Naive thymus-derived CD4-positive, alpha-beta T cell (primary cell): ENCODE measurements at regions not wholly inside any gene's neighbourhood (a gene's known extent, or its start where the extent isn't known, plus 50 kb on each side); places are given as distances from the start of the nearest gene placed in this dataset.
"Not testable (repeated sequence)": the region's sequence is repeated elsewhere in the genome, so short reads cannot be mapped to it uniquely, and the experiment has no call there.

Experiments
- ATAC-seq: fragments of 150-1000 bp; cut with Tn5 transposase; 2 replicates; pipeline ENCODE4 v1.10.0; 2021; ENCODE audit warnings: mild to moderate bottlenecking, moderate library complexity
- CTCF ChIA-PET: fragments of 350-600 bp; sonication (Branson Sonifier 250); formaldehyde crosslinking; loops from one replicate; lab custom pipeline; 2021; ENCODE audit warnings: antibody characterized with exemption; lab: Charles Lee
- POLR2A ChIA-PET: fragments of 350-600 bp; sonication (Branson Sonifier 250); formaldehyde crosslinking; loops from one replicate; lab custom pipeline; 2021; ENCODE audit warnings: antibody characterized with exemption, inconsistent platforms; lab: Charles Lee
- DNase-seq, 9 donors: peaks; one replicate each; pipeline versions ENCODE4 v3.0.0 to v3.0.0-alpha.2; 2020 to 2022; ENCODE audit warnings: mixed read lengths in 1 of 9
- H3K27ac ChIP-seq: one replicate; pipeline ENCODE4 v1.7.0; 2013; ENCODE audit warnings: mild to moderate bottlenecking, low read depth, low read length, moderate library complexity
- H3K27me3 ChIP-seq, 2 donors: one replicate each; pipeline ENCODE4 v1.7.0; 2013; ENCODE audit warnings: low read length in 2 of 2, mild to moderate bottlenecking in 2 of 2, moderate library complexity in 2 of 2; ENCODE audit not compliant: control insufficient read depth in 2 of 2, insufficient read depth in 2 of 2
- H3K36me3 ChIP-seq, 3 experiments: 1 replicate in 2 of 3; 2 replicates in 1 of 3; pipeline ENCODE4 v1.7.0; 2013; ENCODE audit warnings: low read length in 3 of 3, mild to moderate bottlenecking in 3 of 3, moderate library complexity in 1 of 3; ENCODE audit not compliant: insufficient read depth in 3 of 3, control insufficient read depth in 2 of 3
- H3K4me1 ChIP-seq, 2 donors: one replicate each; pipeline ENCODE4 v1.7.0; 2013; ENCODE audit warnings: low read length in 2 of 2, mild to moderate bottlenecking in 2 of 2, moderate library complexity in 1 of 2; ENCODE audit not compliant: control insufficient read depth in 2 of 2, insufficient read depth in 2 of 2
- H3K4me3 ChIP-seq: 2 replicates; pipeline ENCODE4 v1.7.0; 2013; ENCODE audit warnings: mild to moderate bottlenecking, low read length
- H3K9me3 ChIP-seq, 3 experiments: 1 replicate in 2 of 3; 2 replicates in 1 of 3; pipeline ENCODE4 v1.7.0; 2013; ENCODE audit warnings: low read length in 3 of 3; ENCODE audit not compliant: control insufficient read depth in 2 of 3
- H3K27ac Mint-ChIP-seq, 9 donors: one replicate each; pipeline ENCODE4 v1.8.0; 2020 to 2022; ENCODE audit warnings: mixed read lengths in 9 of 9, mild to moderate bottlenecking in 8 of 9, moderate library complexity in 5 of 9, inconsistent platforms in 2 of 9
- H3K27me3 Mint-ChIP-seq, 5 donors: one replicate each; pipeline ENCODE4 v1.8.0; 2021 to 2022; ENCODE audit warnings: mixed read lengths in 5 of 5, mild to moderate bottlenecking in 1 of 5
- H3K36me3 Mint-ChIP-seq, 5 donors: one replicate each; pipeline ENCODE4 v1.8.0; 2020 to 2022; ENCODE audit warnings: mixed read lengths in 5 of 5, mild to moderate bottlenecking in 3 of 5, inconsistent platforms in 1 of 5
- H3K4me1 Mint-ChIP-seq, 7 donors: one replicate each; pipeline ENCODE4 v1.8.0; 2020 to 2022; ENCODE audit warnings: mixed read lengths in 7 of 7, mild to moderate bottlenecking in 3 of 7, inconsistent platforms in 1 of 7
- H3K4me3 Mint-ChIP-seq, 10 donors: one replicate each; pipeline ENCODE4 v1.8.0; 2020 to 2022; ENCODE audit warnings: mild to moderate bottlenecking in 10 of 10, mixed read lengths in 10 of 10, moderate library complexity in 6 of 10, inconsistent platforms in 2 of 10
- H3K9me3 Mint-ChIP-seq, 11 donors: one replicate each; pipeline ENCODE4 v1.8.0; 2020 to 2022; ENCODE audit warnings: mixed read lengths in 11 of 11, mild to moderate bottlenecking in 4 of 11, inconsistent platforms in 1 of 11, moderate library complexity in 1 of 11
- intact Hi-C, 2 donors: fragments of 100-400 bp; cut with micrococcal nuclease; formaldehyde crosslinking; loops; one replicate each; pipeline ENCODE4 v1.15.1; 2023

DNA sequence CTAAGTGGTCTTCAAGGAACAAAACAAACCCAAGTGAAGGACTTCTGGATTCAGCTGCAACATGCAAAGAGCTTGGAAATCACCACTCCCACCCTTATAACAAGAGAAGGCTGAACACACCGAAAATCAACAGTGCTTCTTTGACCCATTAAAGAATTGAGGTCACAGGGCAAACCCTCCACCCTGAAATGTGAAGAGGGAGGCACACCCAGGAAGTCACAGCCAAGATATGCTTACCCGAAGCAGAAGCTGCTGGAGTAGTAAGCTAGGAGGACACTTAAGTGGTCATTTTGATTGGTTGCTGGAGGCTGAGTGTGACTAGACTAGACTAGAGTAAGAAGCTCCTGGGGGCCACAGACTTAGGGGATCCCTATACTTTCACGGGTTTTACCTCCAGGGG lies 188.2 kb upstream of the SSTR4 start:
- H3K36me3 ChIP-seq = no peaks in the 10 kb centered on the region
- no peaks in the 10 kb centered on the region for H3K4me1 Mint-ChIP-seq
- CTCF ChIA-PET = no interaction called here
- H3K27ac ChIP-seq = no peak overlapping the region
- peaks cover 0 to 3% (median 0%) of the 10 kb centered on the region in 5 donors for H3K36me3 Mint-ChIP-seq
- peaks cover 0 to 16% (median 7%) of the 10 kb centered on the region in 5 donors for H3K27me3 Mint-ChIP-seq
- intact Hi-C loops = no loop called here
- H3K4me3 Mint-ChIP-seq = no peak overlapping the region
- no peaks in the 10 kb centered on the region for H3K27me3 ChIP-seq
- no peak overlapping the region for H3K4me3 ChIP-seq
- H3K4me1 ChIP-seq = no peaks in the 10 kb centered on the region
- peaks cover 0 to 23% (median 8%) of the 10 kb centered on the region in 11 donors for H3K9me3 Mint-ChIP-seq
- no peak for ATAC-seq
- H3K9me3 ChIP-seq = no peaks in the 10 kb centered on the region
- POLR2A ChIA-PET = no interaction called here
- DNase-seq = no peak
- no peak overlapping the region for H3K27ac Mint-ChIP-seq

GRCh38 chr20:22848364-22848763 lies 186.7 kb upstream of the SSTR4 start:
- Histone ChIP-seq H3K9me3 (no peaks in the 10 kb centered on the region), H3K27me3 (no peaks in the 10 kb centered on the region), H3K4me1 (no peaks in the 10 kb centered on the region), H3K4me3 (no peak overlapping the region), H3K36me3 (no peaks in the 10 kb centered on the region), H3K27ac (no peak overlapping the region)
- peaks cover 0 to 8% (median 0%) of the 10 kb centered on the region in 5 donors for H3K36me3 Mint-ChIP-seq
- no peak for DNase-seq
- H3K27me3 Mint-ChIP-seq = peaks cover 0 to 16% (median 14%) of the 10 kb centered on the region in 5 donors
- ChIA-PET CTCF (no interaction called here), POLR2A (no interaction called here)
- ATAC-seq = no peak
- no peaks in the 10 kb centered on the region for H3K4me1 Mint-ChIP-seq
- no peak overlapping the region for H3K27ac Mint-ChIP-seq
- H3K4me3 Mint-ChIP-seq = no peak overlapping the region
- intact Hi-C loops = no loop called here
- peaks cover 0 to 30% (median 10%) of the 10 kb centered on the region in 11 donors for H3K9me3 Mint-ChIP-seq

DNA sequence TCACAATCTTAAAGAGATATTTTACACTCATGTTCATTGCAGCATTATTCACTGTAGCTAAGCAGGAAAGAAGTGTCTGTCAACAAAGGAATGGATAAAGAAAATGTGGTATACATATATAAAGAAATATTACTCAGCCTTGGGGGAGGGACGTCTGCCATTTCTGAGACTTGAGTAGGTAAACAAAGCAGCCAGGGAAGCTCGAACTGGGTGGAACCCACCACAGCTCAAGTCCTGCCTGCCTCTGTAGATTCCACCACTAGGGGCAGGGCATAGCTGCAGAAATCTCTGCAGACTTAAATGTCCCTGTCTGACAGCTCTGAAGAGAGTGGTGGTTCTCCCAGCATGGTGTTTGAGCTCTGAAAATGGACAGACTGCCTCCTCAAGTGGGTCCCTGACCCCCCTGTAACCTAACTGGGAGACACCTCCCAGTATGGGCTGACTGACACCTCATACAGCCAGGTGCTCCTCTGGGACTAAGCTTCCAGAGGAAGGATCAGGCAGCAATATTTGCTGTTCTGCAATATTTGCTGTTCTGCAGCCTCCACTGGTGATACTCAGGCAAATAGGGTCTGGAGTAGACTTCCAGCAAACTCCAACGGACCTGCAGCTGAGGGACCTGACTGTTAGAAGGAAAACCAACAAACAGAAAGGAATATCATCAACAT lies 183.3 kb upstream of the SSTR4 start:
- H3K4me1 Mint-ChIP-seq, ATAC-seq, H3K4me1 ChIP-seq, H3K27me3 ChIP-seq, H3K36me3 Mint-ChIP-seq, H3K9me3 ChIP-seq, H3K36me3 ChIP-seq, H3K4me3 Mint-ChIP-seq, POLR2A ChIA-PET, H3K4me3 ChIP-seq, H3K27ac Mint-ChIP-seq, intact Hi-C loops, H3K27ac ChIP-seq, CTCF ChIA-PET, DNase-seq: not testable (repeated sequence)
- peaks cover 0 to 14% (median 9%) of the 10 kb centered on the region in 5 donors for H3K27me3 Mint-ChIP-seq
- peaks cover 0 to 41% (median 12%) of the 10 kb centered on the region in 11 donors for H3K9me3 Mint-ChIP-seq

- Mint-ChIP-seq H3K27me3 (peaks cover 0 to 6% (median 0%) of the 10 kb centered on the region in 5 donors), H3K4me1 (no peaks in the 10 kb centered on the region), H3K27ac (no peak overlapping the region), H3K9me3 (peaks cover 0 to 11% (median under 1%) of the 10 kb centered on the region in 11 donors), H3K36me3 (peaks cover 0 to 4% (median 0%) of the 10 kb centered on the region in 5 donors), H3K4me3 (no peak overlapping the region)
- H3K27me3 ChIP-seq = no peaks in the 10 kb centered on the region
- ChIA-PET POLR2A (no interaction called here), CTCF (no interaction called here)
- no peaks in the 10 kb centered on the region for H3K9me3 ChIP-seq
- H3K4me1 ChIP-seq = no peaks in the 10 kb centered on the region
- ATAC-seq = no peak
- H3K27ac ChIP-seq = no peak overlapping the region
- DNase-seq = no peak
- no peak overlapping the region for H3K4me3 ChIP-seq
- no peaks in the 10 kb centered on the region for H3K36me3 ChIP-seq
- intact Hi-C loops = no loop called here
Observed at GRCh38 chr20:22861231-22861980, 173.7 kb upstream of the SSTR4 start.

GRCh38 chr20:22861990-22862389 lies 173.1 kb upstream of the SSTR4 start:
- Histone ChIP-seq H3K27me3 (no peaks in the 10 kb centered on the region), H3K27ac (no peak overlapping the region), H3K4me3 (no peak overlapping the region), H3K9me3 (no peaks in the 10 kb centered on the region), H3K36me3 (no peaks in the 10 kb centered on the region), H3K4me1 (no peaks in the 10 kb centered on the region)
- DNase-seq (no peak), ATAC-seq (no peak)
- peaks cover 0 to 12% (median 0%) of the 10 kb centered on the region in 5 donors for H3K27me3 Mint-ChIP-seq
- intact Hi-C loops = no loop called here
- H3K4me3 Mint-ChIP-seq = no peak overlapping the region
- H3K9me3 Mint-ChIP-seq = peaks cover 0 to 11% (median under 1%) of the 10 kb centered on the region in 11 donors
- peaks cover 0 to 4% (median 0%) of the 10 kb centered on the region in 5 donors for H3K36me3 Mint-ChIP-seq
- ChIA-PET POLR2A (no interaction called here), CTCF (no interaction called here)
- H3K27ac Mint-ChIP-seq = no peak overlapping the region
- H3K4me1 Mint-ChIP-seq = no peaks in the 10 kb centered on the region

DNA sequence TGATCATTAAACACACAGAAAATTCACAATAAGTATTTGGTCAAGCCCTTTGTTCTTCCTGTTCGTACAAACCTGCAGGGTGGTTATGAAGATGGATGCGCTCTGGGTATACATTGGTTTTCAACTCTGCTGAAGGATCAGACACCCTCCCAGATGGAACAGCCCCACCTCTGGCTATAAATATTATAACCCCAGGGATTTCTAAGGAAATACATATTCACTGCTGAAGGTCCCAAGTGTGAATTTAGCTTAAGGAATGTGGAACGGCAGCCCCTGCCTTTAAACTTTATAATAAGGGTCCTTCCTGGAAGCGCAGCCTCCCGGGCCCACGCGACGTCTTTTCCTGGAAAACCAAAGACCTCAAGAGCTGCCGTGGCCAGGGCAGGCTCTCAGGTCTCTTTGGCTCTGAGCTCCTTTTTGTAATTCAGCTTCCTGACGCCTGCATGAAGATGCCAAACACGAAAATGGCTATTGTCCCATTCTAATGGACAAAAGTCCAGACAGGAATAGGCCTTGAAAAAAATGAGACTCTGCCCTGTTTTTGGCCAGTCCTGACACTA lies 172.4 kb upstream of the SSTR4 start:
- Histone ChIP-seq H3K27me3 (no peaks in the 10 kb centered on the region), H3K27ac (no peak overlapping the region), H3K36me3 (no peaks in the 10 kb centered on the region), H3K9me3 (no peaks in the 10 kb centered on the region), H3K4me1 (no peaks in the 10 kb centered on the region), H3K4me3 (no peak overlapping the region)
- DNase-seq = no peak
- Mint-ChIP-seq H3K36me3 (peaks cover 0 to 4% (median 0%) of the 10 kb centered on the region in 5 donors), H3K9me3 (peaks cover 0 to 11% (median 2%) of the 10 kb centered on the region in 11 donors), H3K27me3 (peaks cover 0 to 13% (median 0%) of the 10 kb centered on the region in 5 donors), H3K27ac (no peak overlapping the region), H3K4me1 (no peaks in the 10 kb centered on the region), H3K4me3 (no peak overlapping the region)
- intact Hi-C loops = no loop called here
- CTCF ChIA-PET = no interaction called here
- ATAC-seq = no peak
- POLR2A ChIA-PET = no interaction called here
